ENCODE measurements at regions not wholly inside any gene's neighbourhood (a gene's known extent, or its start where the extent isn't known, plus 50 kb on each side); places are given as distances from the start of the nearest gene placed in this dataset.

DNA sequence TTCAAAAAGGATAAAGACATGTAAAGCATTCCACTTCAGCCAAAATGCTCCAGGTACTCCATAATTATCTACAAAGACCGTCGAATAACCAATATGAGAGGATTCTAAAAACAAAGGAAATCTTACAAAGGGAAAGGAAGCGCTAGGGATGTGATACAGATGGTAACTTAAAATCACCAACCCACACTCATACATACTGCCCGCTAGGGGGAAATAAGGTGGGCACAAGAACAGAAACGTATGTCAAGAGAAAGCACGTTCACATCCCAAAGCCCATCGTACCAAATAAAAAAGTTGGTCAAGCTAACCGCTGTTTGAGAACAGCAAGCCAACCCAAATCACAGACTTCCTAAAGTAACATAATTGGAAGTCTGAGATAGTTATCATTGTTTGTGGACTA is 429.4 kb downstream of the SHQ1 start:
- H3K4me1 ChIP-seq = peaks cover 0 to 5% (median 0%) of the 10 kb centered on the region in 4 donors
- no peaks in the 10 kb centered on the region for H3K27me3 ChIP-seq

DNA sequence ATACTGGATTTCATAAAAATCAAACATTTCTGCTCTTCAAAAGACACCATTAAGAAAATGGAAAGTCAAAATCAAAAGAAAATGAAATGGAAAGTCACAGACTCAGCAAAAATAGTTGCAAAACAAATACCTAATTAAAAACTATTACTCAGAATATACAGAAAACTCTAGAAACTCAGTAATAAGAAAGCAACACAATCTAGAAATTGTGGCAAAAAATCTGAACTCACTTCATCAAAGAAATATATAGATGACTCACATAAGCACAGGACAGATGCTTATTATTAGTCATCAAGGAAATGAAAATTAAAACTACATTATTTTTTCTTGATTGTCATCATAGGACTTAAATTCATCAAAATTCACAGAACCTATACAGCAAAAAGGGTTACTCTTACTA is 430.0 kb downstream of the SHQ1 start:
- peaks cover 0 to 3% (median 0%) of the 10 kb centered on the region in 3 donors for H3K9me3 ChIP-seq
- H3K36me3 ChIP-seq = no peaks in the 10 kb centered on the region
- DNase-seq = no peak
- TF ChIP-seq, protein P1, sequence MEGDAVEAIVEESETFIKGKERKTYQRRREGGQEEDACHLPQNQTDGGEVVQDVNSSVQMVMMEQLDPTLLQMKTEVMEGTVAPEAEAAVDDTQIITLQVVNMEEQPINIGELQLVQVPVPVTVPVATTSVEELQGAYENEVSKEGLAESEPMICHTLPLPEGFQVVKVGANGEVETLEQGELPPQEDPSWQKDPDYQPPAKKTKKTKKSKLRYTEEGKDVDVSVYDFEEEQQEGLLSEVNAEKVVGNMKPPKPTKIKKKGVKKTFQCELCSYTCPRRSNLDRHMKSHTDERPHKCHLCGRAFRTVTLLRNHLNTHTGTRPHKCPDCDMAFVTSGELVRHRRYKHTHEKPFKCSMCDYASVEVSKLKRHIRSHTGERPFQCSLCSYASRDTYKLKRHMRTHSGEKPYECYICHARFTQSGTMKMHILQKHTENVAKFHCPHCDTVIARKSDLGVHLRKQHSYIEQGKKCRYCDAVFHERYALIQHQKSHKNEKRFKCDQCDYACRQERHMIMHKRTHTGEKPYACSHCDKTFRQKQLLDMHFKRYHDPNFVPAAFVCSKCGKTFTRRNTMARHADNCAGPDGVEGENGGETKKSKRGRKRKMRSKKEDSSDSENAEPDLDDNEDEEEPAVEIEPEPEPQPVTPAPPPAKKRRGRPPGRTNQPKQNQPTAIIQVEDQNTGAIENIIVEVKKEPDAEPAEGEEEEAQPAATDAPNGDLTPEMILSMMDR (IDR thresholded peaks at IDR 0.05) = no peak
- H3K27ac ChIP-seq = no peak overlapping the region
- H3K4me3 ChIP-seq = no peak overlapping the region
- intact Hi-C loops (cut with DNase I; ENCODE audit: low total_unique reads) = no loop called here
- peaks cover 0 to 7% (median 0%) of the 10 kb centered on the region in 4 donors for H3K4me1 ChIP-seq
- H3K27me3 ChIP-seq = no peaks in the 10 kb centered on the region

More for the DNA sequence above, 429.4 kb downstream of the SHQ1 start:
- intact Hi-C loops (cut with DNase I; ENCODE audit: low total_unique reads) = no loop called here
- H3K9me3 ChIP-seq = peaks cover 0 to 3% (median 0%) of the 10 kb centered on the region in 3 donors
- TF ChIP-seq, protein P1 (IDR thresholded peaks at IDR 0.05) = no peak
- no peaks in the 10 kb centered on the region for H3K36me3 ChIP-seq
- no peak overlapping the region for H3K4me3 ChIP-seq
- no peak for DNase-seq
- H3K27ac ChIP-seq = no peak overlapping the region

DNA sequence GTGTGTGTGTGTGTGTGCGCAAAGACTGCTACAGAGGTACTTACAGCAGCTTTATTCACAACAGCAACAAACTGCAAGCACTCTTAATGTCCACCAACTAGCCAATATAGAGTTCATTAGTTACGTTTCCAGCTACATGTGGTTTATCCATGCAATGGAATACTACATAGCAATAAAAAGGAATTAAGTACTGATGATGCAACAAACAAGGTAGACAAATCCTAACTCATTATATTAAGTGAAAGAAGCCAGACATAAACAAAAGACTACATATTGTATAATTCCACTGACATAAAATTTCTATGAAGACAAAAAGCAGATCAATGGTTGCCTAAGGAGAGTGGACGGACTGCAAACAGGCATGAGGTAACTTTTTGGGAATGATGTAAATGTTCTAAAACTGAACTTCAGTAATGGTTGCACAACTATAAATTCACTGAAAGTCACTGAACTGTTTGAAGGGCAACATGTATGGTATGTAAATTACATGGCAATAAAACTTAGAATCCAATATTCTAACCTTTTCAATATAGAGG is 433.7 kb downstream of the SHQ1 start:
- Histone ChIP-seq H3K4me1 (peaks cover 0 to 35% (median 5%) of the 10 kb centered on the region in 4 donors), H3K9me3 (no peaks in the 10 kb centered on the region), H3K27ac (no peak overlapping the region), H3K27me3 (no peaks in the 10 kb centered on the region), H3K36me3 (no peaks in the 10 kb centered on the region), H3K4me3 (no peak overlapping the region)
- intact Hi-C loops (cut with DNase I; ENCODE audit: low total_unique reads) = no loop called here
- TF ChIP-seq, protein P1 (IDR thresholded peaks at IDR 0.05) = no peak
- no peak for DNase-seq

DNA sequence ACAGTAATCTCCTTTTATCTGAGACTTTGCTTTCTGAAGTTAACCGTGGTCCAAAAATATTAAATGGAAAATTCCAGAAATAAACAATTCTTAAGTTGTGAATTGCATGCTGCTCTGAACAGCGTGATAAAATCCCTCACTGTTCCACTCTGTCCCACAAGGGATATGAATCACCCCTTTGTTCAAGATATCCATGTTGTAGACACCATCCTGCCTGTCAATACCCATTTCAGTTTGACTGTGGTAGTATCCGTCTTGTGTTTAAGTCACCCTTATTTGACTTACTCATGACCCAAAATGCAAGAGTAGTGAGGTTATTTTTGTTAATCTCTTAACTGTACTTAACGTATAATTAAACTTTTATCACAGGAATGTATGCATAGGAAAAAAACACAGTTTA is 435.0 kb downstream of the SHQ1 start:
- Histone ChIP-seq H3K27ac (no peak overlapping the region), H3K9me3 (no peaks in the 10 kb centered on the region), H3K36me3 (no peaks in the 10 kb centered on the region), H3K27me3 (no peaks in the 10 kb centered on the region), H3K4me3 (no peak overlapping the region), H3K4me1 (peaks cover 0 to 42% (median 5%) of the 10 kb centered on the region in 4 donors)
- intact Hi-C loops (cut with DNase I; ENCODE audit: low total_unique reads) = no loop called here
- DNase-seq = no peak
- TF ChIP-seq, protein P1 (IDR thresholded peaks at IDR 0.05) = no peak

DNA sequence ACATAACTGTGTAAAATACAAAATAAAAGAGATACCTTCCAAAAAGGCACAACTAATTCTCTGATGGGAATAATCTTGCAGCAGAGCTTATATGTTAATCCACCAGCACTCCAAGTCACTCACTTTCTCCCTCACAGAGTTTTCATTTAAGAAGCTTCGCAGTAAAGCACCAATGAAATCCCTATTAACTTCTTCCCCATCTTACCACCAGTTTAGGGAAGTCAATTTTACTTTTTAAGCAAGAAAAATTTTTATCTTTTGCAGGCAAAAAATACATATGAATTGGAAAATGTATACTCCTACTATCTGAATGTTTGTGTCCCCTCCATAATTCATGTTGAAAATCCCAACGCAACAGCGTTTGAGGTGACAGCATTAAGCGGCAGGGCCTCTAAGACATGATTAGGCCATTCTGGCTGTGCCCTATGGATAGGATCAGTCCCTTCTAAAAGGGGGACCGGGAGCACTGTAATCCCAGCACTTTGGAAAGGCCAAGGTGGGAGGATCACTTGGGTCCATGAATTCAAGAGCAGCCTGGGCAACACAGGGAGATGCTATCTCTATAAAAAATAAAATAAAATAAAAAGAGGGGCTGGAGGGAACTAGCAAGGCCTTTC is 435.8 kb downstream of the SHQ1 start:
- no peaks in the 10 kb centered on the region for H3K27me3 ChIP-seq
- no peak overlapping the region for H3K27ac ChIP-seq
- DNase-seq = no peak
- TF ChIP-seq, protein P1 (IDR thresholded peaks at IDR 0.05) = no peak
- H3K9me3 ChIP-seq = no peaks in the 10 kb centered on the region
- peaks cover 0 to 41% (median 5%) of the 10 kb centered on the region in 4 donors for H3K4me1 ChIP-seq
- H3K4me3 ChIP-seq = no peak overlapping the region
- intact Hi-C loops (cut with DNase I; ENCODE audit: low total_unique reads) = no loop called here
- H3K36me3 ChIP-seq = no peaks in the 10 kb centered on the region

Data from tibial artery (tissue), 4 donors.